CD4-positive, alpha-beta T cell treated with Interferon gamma for 1 hour (primary cell): ENCODE measurements at regions not wholly inside any gene's neighbourhood (a gene's known extent, or its start where the extent isn't known, plus 50 kb on each side); places are given as distances from the start of the nearest gene placed in this dataset.
"Not testable (repeated sequence)": the region's sequence is repeated elsewhere in the genome, so short reads cannot be mapped to it uniquely, and the experiment has no call there.

ENCODE experiments used
- DNase-seq: peaks from one replicate; pipeline ENCODE4 v3.0.0-alpha.2; 2020

- DNase-seq = no peak
Measured at GRCh38 chrX:139198936-139199335, 331.6 kb upstream of the F9 start.

DNA sequence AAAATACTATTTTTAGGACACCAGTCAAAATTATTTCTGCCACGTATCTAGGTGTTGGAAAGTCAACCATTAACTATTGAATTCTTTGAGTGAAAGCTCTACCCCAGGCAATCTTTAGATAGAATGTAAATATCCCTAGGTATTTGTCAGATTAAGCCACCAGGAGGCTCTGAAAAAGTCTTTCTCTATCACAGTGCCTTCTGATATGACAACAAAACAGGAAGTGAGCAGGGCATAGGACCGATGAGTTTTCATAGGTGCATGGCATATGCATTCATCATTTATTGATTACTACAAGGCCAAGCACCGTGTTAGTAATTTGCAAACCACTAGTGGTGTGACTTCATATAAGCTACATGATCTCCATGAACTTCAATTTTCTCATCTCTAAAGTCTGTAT lies 333.6 kb upstream of the F9 start:
- DNase-seq = no peak

DNA sequence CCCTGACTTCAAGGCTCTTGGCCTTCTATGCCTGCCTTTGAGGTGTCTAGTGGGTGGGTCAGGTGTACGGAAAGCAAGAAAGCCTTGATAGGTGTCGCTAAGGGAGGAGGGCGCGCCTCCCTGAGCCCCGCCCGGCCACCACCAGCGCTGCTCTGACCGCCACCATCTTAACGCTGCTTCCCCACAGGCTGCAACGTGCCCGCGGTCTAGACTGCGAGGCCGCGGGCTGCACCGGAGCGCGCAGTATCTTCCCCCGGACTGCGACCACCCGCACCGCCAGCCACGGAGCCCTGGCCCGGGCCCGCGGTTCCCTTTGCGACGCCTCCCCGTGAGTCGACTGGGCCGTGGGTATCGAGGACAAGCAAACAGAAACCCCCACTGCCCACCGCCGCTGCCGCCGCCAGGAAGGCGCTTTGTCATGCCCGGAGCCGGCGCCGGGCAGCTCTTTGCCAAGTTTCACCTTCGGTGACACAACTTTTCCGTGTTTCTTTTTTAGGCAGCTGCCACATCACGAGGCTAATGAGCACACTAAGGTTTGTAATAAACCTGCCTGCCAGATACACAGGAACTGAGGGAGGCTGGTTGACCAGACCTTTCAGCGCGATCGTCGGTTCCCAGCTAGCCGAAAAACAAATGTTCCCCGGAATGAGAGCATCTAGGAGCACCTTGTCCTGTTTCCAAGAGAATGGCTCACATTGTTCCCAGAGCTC lies 335.8 kb upstream of the F9 start:
- DNase-seq = no peak

- DNase-seq = no peak
Measured at GRCh38 chrX:139192386-139192961, 338.1 kb upstream of the F9 start.

DNA sequence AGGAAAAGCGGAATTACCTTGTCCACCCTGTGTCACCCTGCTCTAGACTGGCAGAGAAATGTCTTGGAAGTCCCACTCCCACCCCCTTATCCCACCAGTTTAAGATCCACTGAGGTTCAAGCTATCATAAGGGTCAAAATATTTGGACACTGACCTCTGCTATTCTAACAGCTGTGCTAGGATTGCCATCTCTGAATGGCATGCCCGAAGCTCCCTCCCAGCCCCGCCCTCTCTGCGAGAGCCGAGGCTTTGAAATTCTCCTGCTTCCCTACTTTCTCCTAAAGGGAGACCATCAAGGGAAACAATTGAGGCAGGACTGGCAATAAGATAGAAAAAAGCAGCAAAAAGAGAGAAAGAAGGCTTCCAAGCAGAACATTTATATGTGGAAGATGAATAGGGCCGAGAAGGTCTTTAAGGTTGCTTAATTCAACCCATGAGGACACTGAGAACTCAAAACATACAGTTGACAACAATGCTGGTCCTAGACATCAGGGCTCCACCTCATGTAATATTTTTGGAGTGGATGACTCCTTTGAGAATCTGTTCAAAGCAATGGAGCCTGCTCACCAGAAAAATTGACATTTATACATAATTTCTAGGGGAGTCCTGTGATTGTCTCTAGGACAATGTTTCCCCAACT lies 338.7 kb upstream of the F9 start:
- no peak for DNase-seq

GRCh38 chrX:139191286-139191685 lies 339.3 kb upstream of the F9 start:
- DNase-seq = no peak

GRCh38 chrX:139187738-139188137 lies 342.8 kb upstream of the F9 start:
- DNase-seq = no peak

GRCh38 chrX:139186991-139187390 lies 343.5 kb upstream of the F9 start:
- no peak for DNase-seq

DNA sequence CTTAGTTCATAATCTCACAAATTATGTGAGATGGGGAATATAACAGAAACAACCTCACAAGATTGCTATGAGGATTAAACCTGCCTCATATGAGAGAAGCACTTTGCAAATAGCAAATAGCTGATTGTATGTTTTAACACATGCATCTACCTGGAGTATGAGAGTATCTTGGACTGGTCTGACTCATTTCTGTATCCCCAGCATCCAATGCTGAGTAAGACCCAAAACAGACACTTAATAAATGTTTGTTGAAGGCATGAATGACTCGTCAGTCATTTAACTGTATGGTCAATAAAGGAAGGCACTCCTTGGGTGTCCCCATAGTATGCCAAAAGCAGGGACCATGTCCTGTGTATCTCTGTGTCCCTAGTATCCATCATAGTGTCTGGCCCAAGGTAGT lies 350.9 kb upstream of the F9 start:
- no peak for DNase-seq

DNA sequence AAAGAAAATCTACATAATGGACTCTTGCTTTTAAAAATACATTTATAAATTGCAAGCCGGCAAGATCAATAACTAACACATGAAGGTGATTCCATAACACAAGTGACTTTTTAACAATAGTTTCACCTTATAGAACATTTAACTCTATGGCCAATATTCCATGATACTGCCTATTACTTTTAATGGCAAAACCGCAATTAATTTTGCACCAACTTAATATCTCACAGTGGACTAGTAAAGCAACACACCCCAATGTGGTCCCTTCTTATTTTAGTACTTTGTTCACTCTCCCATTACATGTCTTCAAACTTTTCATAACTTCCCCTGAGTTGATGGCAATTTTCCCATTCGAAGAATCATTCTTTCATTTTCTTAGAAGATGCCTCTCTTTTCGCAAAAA lies 351.6 kb upstream of the F9 start:
- no peak for DNase-seq

DNA sequence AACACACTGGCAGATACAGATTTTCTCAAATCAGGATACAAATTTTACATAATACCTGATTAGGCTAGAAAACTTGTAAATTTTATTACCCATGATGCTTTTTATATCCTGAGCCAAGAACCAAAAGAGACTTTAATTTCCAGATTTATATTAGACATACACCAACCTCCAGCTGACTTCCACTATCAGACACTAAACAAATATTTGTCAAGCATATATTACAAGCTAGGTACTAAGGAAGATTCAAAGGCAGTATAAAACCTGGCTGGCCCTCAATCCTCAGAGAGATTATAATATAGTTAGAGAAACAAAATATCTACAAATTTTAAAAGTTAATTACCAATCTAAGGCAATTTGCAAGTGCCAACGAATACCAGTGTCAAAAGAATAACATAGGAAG lies 357.8 kb upstream of the F9 start:
- no peak for DNase-seq

GRCh38 chrX:139170526-139171173 lies 359.9 kb upstream of the F9 start:
- DNase-seq = no peak

- DNase-seq = no peak
Measured at GRCh38 chrX:139167282-139167681, 363.3 kb upstream of the F9 start.

DNA sequence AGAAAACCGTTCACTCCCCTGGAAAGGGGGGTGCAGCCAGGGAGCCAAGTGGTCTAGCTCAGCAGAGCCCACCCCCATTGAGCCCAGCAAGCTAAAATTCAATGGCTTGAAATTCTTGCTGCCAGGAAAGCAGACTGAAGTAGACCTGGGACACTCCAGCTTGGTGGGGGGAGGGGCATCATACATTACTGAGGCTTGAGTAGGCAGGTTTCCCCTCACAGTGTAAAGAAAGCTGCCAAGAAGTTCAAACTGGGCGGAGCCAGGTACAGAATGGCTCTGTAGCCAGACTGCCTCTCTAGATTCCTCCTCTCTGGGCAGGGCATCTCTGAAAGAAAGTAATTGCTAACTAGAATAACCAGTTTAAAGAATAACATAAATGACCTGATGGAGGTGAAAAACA lies 372.3 kb upstream of the F9 start:
- DNase-seq = no peak

- DNase-seq = no peak
Measured at GRCh38 chrX:139156356-139156755, 374.2 kb upstream of the F9 start.

DNA sequence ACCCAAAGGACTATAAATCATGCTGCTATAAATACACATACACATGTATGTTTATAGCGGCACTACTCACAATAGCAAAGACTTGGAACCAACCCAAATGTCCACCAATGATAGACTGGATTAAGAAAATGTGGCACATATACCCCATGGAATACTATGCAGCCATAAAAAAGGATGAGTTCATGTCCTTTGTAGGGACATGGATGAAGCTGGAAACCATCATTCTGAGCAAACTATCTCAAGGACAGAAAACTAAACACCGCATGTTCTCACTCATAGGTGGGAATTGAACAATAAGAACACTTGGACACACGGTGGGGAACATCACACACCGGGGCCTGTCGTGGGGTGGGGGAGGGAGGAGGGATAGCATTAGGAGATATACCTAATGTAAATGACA lies 383.9 kb upstream of the F9 start:
- DNase-seq = not testable (repeated sequence)

- no peak for DNase-seq
Measured at GRCh38 chrX:139141370-139141769, 389.2 kb upstream of the F9 start.

DNA sequence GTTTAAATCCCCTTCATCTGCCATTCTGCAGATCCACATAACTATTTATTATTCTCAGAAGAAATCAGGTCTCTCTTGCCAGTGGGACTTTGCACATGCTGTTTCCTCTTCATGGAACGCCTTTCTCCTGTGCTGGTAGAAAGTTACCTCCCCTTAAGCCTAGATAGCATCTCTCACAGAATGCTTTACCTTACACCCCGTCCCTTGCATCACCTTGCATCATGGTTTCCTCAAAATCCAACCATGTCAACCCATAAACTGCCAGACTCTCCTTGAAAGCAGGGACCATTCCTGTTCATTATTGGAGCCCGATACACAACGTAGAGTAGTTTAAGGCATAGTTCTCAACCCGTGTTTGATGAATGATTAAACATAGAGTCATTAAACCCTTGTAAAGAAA lies 396.2 kb upstream of the F9 start:
- no peak for DNase-seq

GRCh38 chrX:139126493-139126892 lies 404.0 kb upstream of the F9 start:
- DNase-seq = no peak

DNA sequence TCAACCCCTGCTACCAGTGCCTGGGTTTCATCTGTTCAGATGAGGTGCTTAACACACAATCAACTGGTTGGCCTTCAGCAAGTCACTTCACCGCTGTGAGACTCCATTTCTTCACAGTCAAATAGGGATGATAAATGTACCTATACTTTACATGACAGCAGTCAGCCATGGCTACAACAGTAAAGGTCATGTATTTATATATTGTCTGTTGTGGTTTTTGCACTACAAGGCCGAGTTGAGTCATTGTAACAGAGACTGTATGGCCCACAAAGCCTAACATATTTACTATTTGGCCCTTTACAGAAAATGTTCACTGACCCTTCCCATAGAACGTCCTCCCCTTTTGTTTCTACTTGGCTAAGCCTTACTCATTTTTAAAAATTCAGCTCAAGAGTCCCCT lies 404.6 kb upstream of the F9 start:
- no peak for DNase-seq

DNA sequence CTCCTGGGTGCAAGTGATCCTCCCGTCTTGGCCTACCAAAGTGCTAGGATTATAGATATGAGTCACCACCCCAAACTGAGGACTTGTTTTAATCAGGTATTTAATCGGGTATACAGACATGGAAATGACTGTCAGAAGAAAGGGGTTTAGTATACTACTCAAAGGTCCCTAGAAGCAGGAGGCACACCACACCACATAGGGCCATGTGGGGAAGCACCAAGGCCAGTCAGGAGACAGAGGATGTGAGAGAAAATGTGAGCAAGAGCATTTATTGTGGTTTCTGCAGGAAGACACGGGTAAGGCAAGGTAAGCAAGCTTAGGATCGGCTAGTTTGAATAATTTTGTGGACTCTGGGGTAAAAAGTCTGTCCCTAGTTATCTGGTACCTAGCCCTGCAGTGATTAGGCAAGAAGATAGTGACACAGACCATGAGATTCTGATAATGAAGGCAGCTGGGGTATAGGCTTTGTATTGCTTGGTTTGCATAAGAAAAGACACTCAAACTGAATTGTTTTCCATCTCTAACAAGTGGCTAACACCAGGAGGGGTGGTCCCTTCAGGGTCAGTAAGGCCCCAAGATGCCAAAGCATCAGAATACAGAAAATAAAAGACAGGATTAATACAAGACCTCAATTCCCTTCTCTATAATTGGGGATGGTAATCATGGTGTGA lies 408.8 kb upstream of the F9 start:
- no peak for DNase-seq

GRCh38 chrX:139120760-139121159 lies 409.2 kb upstream of the FGF13 start:
- no peak for DNase-seq

GRCh38 chrX:139113708-139114107 lies 402.2 kb upstream of the FGF13 start:
- DNase-seq = no peak

DNA sequence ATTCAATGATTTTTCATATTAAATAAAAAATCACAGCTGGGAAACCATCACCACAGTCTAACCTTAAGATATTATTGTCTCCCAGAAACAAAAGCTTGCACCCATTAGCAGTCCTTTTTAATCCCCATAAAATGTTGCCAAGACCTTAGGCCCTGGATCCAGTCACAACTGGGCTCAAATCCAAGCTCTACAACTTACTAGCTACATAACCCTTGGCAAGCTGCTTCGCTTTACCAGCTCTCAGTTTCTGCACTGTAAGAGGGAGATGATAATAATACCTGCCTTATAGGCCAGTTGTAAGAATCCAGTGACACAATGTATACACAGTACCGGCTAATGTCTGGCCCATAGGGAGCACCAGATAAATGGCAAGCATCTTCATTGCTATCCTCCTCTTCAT lies 400.9 kb upstream of the FGF13 start:
- no peak for DNase-seq
